MM.1S (cell line): ENCODE measurements at regions not wholly inside any gene's neighbourhood (a gene's known extent, or its start where the extent isn't known, plus 50 kb on each side); places are given as distances from the start of the nearest gene placed in this dataset.

Source experiments
- EZH2phosphoT487 ChIP-seq: fragments of 300-600 bp; sonication (generic); IDR thresholded peaks from 2 replicates; pipeline ENCODE4 v1.6.1; 2018; ENCODE audit warnings: antibody characterized with exemption, low read length
- TF ChIP-seq, protein P1 (sequence below): fragments of 300-600 bp; sonication (generic); IDR thresholded peaks from 2 replicates; pipeline ENCODE4 v1.5.1; 2016; ENCODE audit warnings: antibody characterized with exemption, low read length, mixed read lengths

DNA sequence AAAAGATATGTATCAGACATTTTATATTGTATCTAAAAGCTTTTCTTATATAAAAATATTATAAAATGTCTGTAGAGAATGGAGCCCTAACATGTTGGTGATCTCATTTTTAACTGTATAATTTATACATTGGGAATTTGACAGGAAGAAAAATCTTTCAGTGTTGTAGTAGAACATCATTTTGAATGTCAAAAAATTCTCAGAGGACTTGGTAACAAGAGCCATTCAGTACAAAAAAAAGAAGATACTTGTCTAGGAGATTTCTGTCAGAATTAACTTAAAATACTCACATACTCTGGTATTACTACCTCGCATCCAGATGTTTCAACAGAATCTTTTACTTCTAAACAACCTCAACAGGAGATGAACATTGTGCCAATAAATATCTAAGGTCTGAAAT lies 1277.9 kb downstream of the ROBO2 start:
- TF ChIP-seq, protein P1, sequence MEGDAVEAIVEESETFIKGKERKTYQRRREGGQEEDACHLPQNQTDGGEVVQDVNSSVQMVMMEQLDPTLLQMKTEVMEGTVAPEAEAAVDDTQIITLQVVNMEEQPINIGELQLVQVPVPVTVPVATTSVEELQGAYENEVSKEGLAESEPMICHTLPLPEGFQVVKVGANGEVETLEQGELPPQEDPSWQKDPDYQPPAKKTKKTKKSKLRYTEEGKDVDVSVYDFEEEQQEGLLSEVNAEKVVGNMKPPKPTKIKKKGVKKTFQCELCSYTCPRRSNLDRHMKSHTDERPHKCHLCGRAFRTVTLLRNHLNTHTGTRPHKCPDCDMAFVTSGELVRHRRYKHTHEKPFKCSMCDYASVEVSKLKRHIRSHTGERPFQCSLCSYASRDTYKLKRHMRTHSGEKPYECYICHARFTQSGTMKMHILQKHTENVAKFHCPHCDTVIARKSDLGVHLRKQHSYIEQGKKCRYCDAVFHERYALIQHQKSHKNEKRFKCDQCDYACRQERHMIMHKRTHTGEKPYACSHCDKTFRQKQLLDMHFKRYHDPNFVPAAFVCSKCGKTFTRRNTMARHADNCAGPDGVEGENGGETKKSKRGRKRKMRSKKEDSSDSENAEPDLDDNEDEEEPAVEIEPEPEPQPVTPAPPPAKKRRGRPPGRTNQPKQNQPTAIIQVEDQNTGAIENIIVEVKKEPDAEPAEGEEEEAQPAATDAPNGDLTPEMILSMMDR = no peak
- TF ChIP-seq EZH2phosphoT487 = no peak
